ENCODE measurements at regions not wholly inside any gene's neighbourhood (a gene's known extent, or its start where the extent isn't known, plus 50 kb on each side); places are given as distances from the start of the nearest gene placed in this dataset.
"Not testable (repeated sequence)": the region's sequence is repeated elsewhere in the genome, so short reads cannot be mapped to it uniquely, and the experiment has no call there.

GRCh38 chr12:54105809-54106208 is 52.2 kb downstream of the HOXC4 start:
- H3K27me3 ChIP-seq (ENCODE audit: control insufficient read depth, insufficient read depth, low read length); H3K9me3 ChIP-seq (replicated peaks; ENCODE audit: low read length); H3K36me3 ChIP-seq (ENCODE audit: insufficient read depth, low read length); H3K4me3 ChIP-seq (ENCODE audit: low read length); H3K9ac ChIP-seq (ENCODE audit: low read depth, low read length); H3K4me1 ChIP-seq (ENCODE audit: control insufficient read depth, insufficient read depth, low read length); H3K4me2 ChIP-seq (ENCODE audit: low read length): not testable (repeated sequence)

- H3K27me3 ChIP-seq (ENCODE audit: control insufficient read depth, insufficient read depth, low read length); H3K4me3 ChIP-seq (ENCODE audit: low read length); H3K9me3 ChIP-seq (replicated peaks; ENCODE audit: low read length); H3K4me1 ChIP-seq (ENCODE audit: control insufficient read depth, insufficient read depth, low read length); H3K4me2 ChIP-seq (ENCODE audit: low read length); H3K9ac ChIP-seq (ENCODE audit: low read depth, low read length); H3K36me3 ChIP-seq (ENCODE audit: insufficient read depth, low read length): not testable (repeated sequence)
Measured at GRCh38 chr12:54106252-54106651, 52.6 kb downstream of the HOXC4 start.

- H3K9ac ChIP-seq (ENCODE audit: low read depth, low read length); H3K9me3 ChIP-seq (replicated peaks; ENCODE audit: low read length); H3K4me2 ChIP-seq (ENCODE audit: low read length); H3K4me1 ChIP-seq (ENCODE audit: control insufficient read depth, insufficient read depth, low read length); H3K27me3 ChIP-seq (ENCODE audit: control insufficient read depth, insufficient read depth, low read length); H3K4me3 ChIP-seq (ENCODE audit: low read length); H3K36me3 ChIP-seq (ENCODE audit: insufficient read depth, low read length): not testable (repeated sequence)
Measured at GRCh38 chr12:54106803-54107579, 53.4 kb downstream of the HOXC4 start.

GRCh38 chr12:54112336-54112735 is 58.7 kb downstream of the HOXC4 start:
- H3K4me3 ChIP-seq (ENCODE audit: low read length); H3K4me1 ChIP-seq (ENCODE audit: control insufficient read depth, insufficient read depth, low read length); H3K9ac ChIP-seq (ENCODE audit: low read depth, low read length); H3K27me3 ChIP-seq (ENCODE audit: control insufficient read depth, insufficient read depth, low read length); H3K36me3 ChIP-seq (ENCODE audit: insufficient read depth, low read length); H3K9me3 ChIP-seq (replicated peaks; ENCODE audit: low read length); H3K4me2 ChIP-seq (ENCODE audit: low read length): not testable (repeated sequence)

- not testable (repeated sequence) for H3K4me1 ChIP-seq (ENCODE audit: control insufficient read depth, insufficient read depth, low read length); H3K9ac ChIP-seq (ENCODE audit: low read depth, low read length); H3K27me3 ChIP-seq (ENCODE audit: control insufficient read depth, insufficient read depth, low read length); H3K36me3 ChIP-seq (ENCODE audit: insufficient read depth, low read length); H3K4me3 ChIP-seq (ENCODE audit: low read length); H3K9me3 ChIP-seq (replicated peaks; ENCODE audit: low read length)
- H3K4me2 ChIP-seq (ENCODE audit: low read length) = peak overlapping the region; percentile 45
Measured at GRCh38 chr12:54116055-54116454, 62.4 kb downstream of the HOXC4 start.

GRCh38 chr12:54117392-54117791 is 63.8 kb downstream of the HOXC4 start:
- H3K4me2 ChIP-seq (ENCODE audit: low read length); H3K9ac ChIP-seq (ENCODE audit: low read depth, low read length); H3K27me3 ChIP-seq (ENCODE audit: control insufficient read depth, insufficient read depth, low read length); H3K4me1 ChIP-seq (ENCODE audit: control insufficient read depth, insufficient read depth, low read length); H3K9me3 ChIP-seq (replicated peaks; ENCODE audit: low read length); H3K36me3 ChIP-seq (ENCODE audit: insufficient read depth, low read length); H3K4me3 ChIP-seq (ENCODE audit: low read length): not testable (repeated sequence)

GRCh38 chr12:54119082-54119481 is 65.4 kb downstream of the HOXC4 start:
- not testable (repeated sequence) for H3K9me3 ChIP-seq (replicated peaks; ENCODE audit: low read length); H3K9ac ChIP-seq (ENCODE audit: low read depth, low read length); H3K4me1 ChIP-seq (ENCODE audit: control insufficient read depth, insufficient read depth, low read length); H3K4me2 ChIP-seq (ENCODE audit: low read length); H3K27me3 ChIP-seq (ENCODE audit: control insufficient read depth, insufficient read depth, low read length); H3K4me3 ChIP-seq (ENCODE audit: low read length); H3K36me3 ChIP-seq (ENCODE audit: insufficient read depth, low read length)

GRCh38 chr12:54123981-54124380 is 64.8 kb downstream of the SMUG1 start:
- peaks cover 10% of the 10 kb centered on the region for H3K4me1 ChIP-seq (ENCODE audit: control insufficient read depth, insufficient read depth, low read length)
- H3K4me3 ChIP-seq (ENCODE audit: low read length); H3K4me2 ChIP-seq (ENCODE audit: low read length); H3K27me3 ChIP-seq (ENCODE audit: control insufficient read depth, insufficient read depth, low read length); H3K9me3 ChIP-seq (replicated peaks; ENCODE audit: low read length); H3K36me3 ChIP-seq (ENCODE audit: insufficient read depth, low read length); H3K9ac ChIP-seq (ENCODE audit: low read depth, low read length): not testable (repeated sequence)

- Histone ChIP-seq H3K9ac (ENCODE audit: low read depth, low read length) (peak overlapping the region; percentile 89), H3K4me1 (ENCODE audit: control insufficient read depth, insufficient read depth, low read length) (peaks cover 10% of the 10 kb centered on the region), H3K4me3 (ENCODE audit: low read length) (peak overlapping the region; percentile 78), H3K4me2 (ENCODE audit: low read length) (peak overlapping the region; percentile 96)
- not testable (repeated sequence) for H3K36me3 ChIP-seq (ENCODE audit: insufficient read depth, low read length); H3K9me3 ChIP-seq (replicated peaks; ENCODE audit: low read length); H3K27me3 ChIP-seq (ENCODE audit: control insufficient read depth, insufficient read depth, low read length)
Measured at GRCh38 chr12:54125708-54126028, 63.1 kb downstream of the SMUG1 start.

- Histone ChIP-seq H3K36me3 (ENCODE audit: insufficient read depth, low read length) (peaks cover 5% of the 10 kb centered on the region), H3K9me3 (replicated peaks; ENCODE audit: low read length) (no peaks in the 10 kb centered on the region), H3K27me3 (ENCODE audit: control insufficient read depth, insufficient read depth, low read length) (no peaks in the 10 kb centered on the region), H3K4me2 (ENCODE audit: low read length) (peak overlapping the region; percentile 96), H3K4me3 (ENCODE audit: low read length) (peak overlapping the region; percentile 78), H3K9ac (ENCODE audit: low read depth, low read length) (peak overlapping the region; percentile 89), H3K4me1 (ENCODE audit: control insufficient read depth, insufficient read depth, low read length) (peaks cover 10% of the 10 kb centered on the region)
Measured at GRCh38 chr12:54126029-54126695, 62.6 kb downstream of the SMUG1 start.

- H3K4me2 ChIP-seq (ENCODE audit: low read length) = peak overlapping the region; percentile 96
- peak overlapping the region; percentile 89 for H3K9ac ChIP-seq (ENCODE audit: low read depth, low read length)
- no peaks in the 10 kb centered on the region for H3K27me3 ChIP-seq (ENCODE audit: control insufficient read depth, insufficient read depth, low read length)
- H3K36me3 ChIP-seq (ENCODE audit: insufficient read depth, low read length) = peaks cover 7% of the 10 kb centered on the region
- H3K9me3 ChIP-seq (replicated peaks; ENCODE audit: low read length) = no peaks in the 10 kb centered on the region
- peaks cover 10% of the 10 kb centered on the region for H3K4me1 ChIP-seq (ENCODE audit: control insufficient read depth, insufficient read depth, low read length)
- H3K4me3 ChIP-seq (ENCODE audit: low read length) = peak overlapping the region; percentile 78
Measured at GRCh38 chr12:54126696-54127537, 61.9 kb downstream of the SMUG1 start.

Measured in skeletal muscle satellite cell (primary cell).